Esophagus muscularis mucosa (tissue), 3 donors: ENCODE measurements at regions not wholly inside any gene's neighbourhood (a gene's known extent, or its start where the extent isn't known, plus 50 kb on each side); places are given as distances from the start of the nearest gene placed in this dataset.

Experiments used
- POLR2AphosphoS5 ChIP-seq, 2 donors: sonication (generic); formaldehyde crosslinking; IDR thresholded peaks; one replicate each; pipeline ENCODE4 v1.6.1; 2017; ENCODE audit warnings: antibody characterized with exemption in 2 of 2
- TF ChIP-seq, protein P1 (sequence below), 3 experiments: fragments of 200-600 bp in 2 of 3; fragments of 450-650 bp in 1 of 3; sonication (generic) in 2 of 3; IDR thresholded peaks; one replicate each; pipeline ENCODE4 v1.5.1; 2017 to 2019; ENCODE audit warnings: antibody characterized with exemption in 3 of 3, mild to moderate bottlenecking in 2 of 3, moderate library complexity in 1 of 3

DNA sequence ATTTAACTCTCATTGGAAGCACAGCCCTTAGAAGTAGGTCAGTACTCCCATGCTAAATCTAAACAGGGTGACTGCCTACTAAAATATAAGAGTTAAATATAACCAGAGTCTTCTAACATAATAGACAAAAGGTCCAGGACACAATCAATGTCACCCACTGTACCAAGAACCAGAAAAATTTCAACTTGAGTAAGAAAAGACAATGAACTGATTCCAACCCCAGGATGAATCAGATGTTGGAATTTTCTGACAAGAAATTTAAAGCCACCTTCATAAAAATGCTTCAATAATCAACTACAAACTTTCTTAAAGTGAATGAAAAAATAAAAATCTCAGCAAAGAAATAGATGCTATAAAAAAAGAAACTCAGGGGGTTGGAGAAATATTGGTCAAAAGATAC, 71.3 kb upstream of the NPAS2 start:
- no peak for TF ChIP-seq POLR2AphosphoS5 (IDR thresholded peaks at IDR 0.05)
- TF ChIP-seq, protein P1, sequence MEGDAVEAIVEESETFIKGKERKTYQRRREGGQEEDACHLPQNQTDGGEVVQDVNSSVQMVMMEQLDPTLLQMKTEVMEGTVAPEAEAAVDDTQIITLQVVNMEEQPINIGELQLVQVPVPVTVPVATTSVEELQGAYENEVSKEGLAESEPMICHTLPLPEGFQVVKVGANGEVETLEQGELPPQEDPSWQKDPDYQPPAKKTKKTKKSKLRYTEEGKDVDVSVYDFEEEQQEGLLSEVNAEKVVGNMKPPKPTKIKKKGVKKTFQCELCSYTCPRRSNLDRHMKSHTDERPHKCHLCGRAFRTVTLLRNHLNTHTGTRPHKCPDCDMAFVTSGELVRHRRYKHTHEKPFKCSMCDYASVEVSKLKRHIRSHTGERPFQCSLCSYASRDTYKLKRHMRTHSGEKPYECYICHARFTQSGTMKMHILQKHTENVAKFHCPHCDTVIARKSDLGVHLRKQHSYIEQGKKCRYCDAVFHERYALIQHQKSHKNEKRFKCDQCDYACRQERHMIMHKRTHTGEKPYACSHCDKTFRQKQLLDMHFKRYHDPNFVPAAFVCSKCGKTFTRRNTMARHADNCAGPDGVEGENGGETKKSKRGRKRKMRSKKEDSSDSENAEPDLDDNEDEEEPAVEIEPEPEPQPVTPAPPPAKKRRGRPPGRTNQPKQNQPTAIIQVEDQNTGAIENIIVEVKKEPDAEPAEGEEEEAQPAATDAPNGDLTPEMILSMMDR (IDR thresholded peaks at IDR 0.05), result no peak
